ENCODE measurements at regions not wholly inside any gene's neighbourhood (a gene's known extent, or its start where the extent isn't known, plus 50 kb on each side); places are given as distances from the start of the nearest gene placed in this dataset.

DNA sequence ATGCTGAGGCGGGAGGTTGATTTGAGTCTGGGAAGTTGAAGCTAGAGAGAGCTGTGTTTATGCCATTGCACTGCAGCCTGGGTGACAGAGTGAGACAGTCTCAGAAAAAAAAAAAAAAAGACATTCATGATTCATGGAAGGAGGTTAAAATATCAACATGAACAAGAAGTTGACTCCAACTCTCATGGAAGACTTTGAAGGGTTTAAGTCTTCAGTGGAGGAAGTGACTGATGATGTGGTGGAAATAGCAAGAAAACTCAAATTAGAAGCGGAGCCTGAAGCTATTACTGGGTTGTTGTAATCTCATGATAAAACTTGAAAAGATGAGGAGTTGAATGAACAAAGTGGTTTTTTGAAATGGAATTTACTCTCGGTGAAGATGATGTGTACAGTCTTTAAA, 491.8 kb downstream of the SQOR start:
- Histone ChIP-seq H3K4ac (replicated peaks; ENCODE audit: insufficient read length, low read depth, low read length) (no peak overlapping the region), H3K9ac (replicated peaks in 1 of 4; ENCODE audit: extremely low read depth in 1 of 4, low read depth in 3 of 4, low read length in 3 of 4) (no peak overlapping the region), H3K18ac (ENCODE audit: extremely low read depth, low read length) (no peak overlapping the region), H3K79me1 (ENCODE audit: low read depth, low read length) (no peaks in the 10 kb centered on the region), H4K5ac (ENCODE audit: insufficient read length, low read depth, low read length) (no peak overlapping the region), H3K56ac (replicated peaks; ENCODE audit: insufficient read length, low read depth, low read length) (no peak overlapping the region), H2BK12ac (ENCODE audit: low read depth, low read length) (no peak overlapping the region), H3K23ac (ENCODE audit: insufficient read length) (no peak overlapping the region), H3K4me2 (ENCODE audit: insufficient read depth in 1 of 2, low read depth in 2 of 2, low read length in 2 of 2) (no peak overlapping the region), H3K79me2 (ENCODE audit: control insufficient read depth in 1 of 2, insufficient read depth in 2 of 2, low read length in 2 of 2) (no peaks in the 10 kb centered on the region), H3K23me2 (ENCODE audit: low read depth, low read length) (no peaks in the 10 kb centered on the region), H2AK5ac (ENCODE audit: low read depth, low read length) (no peak overlapping the region), H3K9me3 (ENCODE audit: insufficient read depth in 2 of 2, low read depth in 1 of 2, low read length in 1 of 2) (peaks cover 0 to 9% of the 10 kb centered on the region in 2 experiments; a peak in 2 of 4 replicates), H3K27me3 (replicated peaks in 1 of 4; ENCODE audit: control insufficient read depth in 3 of 4, extremely low read depth in 1 of 4, insufficient read depth in 3 of 4, low read length in 3 of 4) (no peaks in the 10 kb centered on the region), H2BK20ac (ENCODE audit: low read length) (no peak overlapping the region), H4K20me1 (replicated peaks in 1 of 2; ENCODE audit: control insufficient read depth in 1 of 2, insufficient read depth in 2 of 2, low read length in 2 of 2) (no peaks in the 10 kb centered on the region), H2BK15ac (ENCODE audit: low read length) (no peak overlapping the region), H3K4me3 (ENCODE audit: extremely low read depth in 1 of 4, insufficient read depth in 2 of 4, low read depth in 3 of 4, low read length in 4 of 4) (no peak overlapping the region), H3K27ac (ENCODE audit: low read depth, low read length) (no peak overlapping the region), H3K36me3 (ENCODE audit: control insufficient read depth in 2 of 4, insufficient read depth in 4 of 4, low read length in 3 of 4) (no peaks in the 10 kb centered on the region), H2AFZ (ENCODE audit: low read length) (no peak overlapping the region), H4K8ac (ENCODE audit: extremely low read depth, insufficient read depth, low read length) (no peak overlapping the region), H3K14ac (ENCODE audit: insufficient read length) (no peak overlapping the region), H2BK120ac (replicated peaks; ENCODE audit: low read depth, low read length) (no peak overlapping the region), H3K4me1 (replicated peaks in 1 of 4; ENCODE audit: control insufficient read depth in 3 of 4, insufficient read depth in 4 of 4, low read length in 3 of 4) (no peaks in the 10 kb centered on the region), H4K91ac (replicated peaks; ENCODE audit: insufficient read length, low read length) (no peak overlapping the region), H2BK5ac (ENCODE audit: low read depth, low read length) (no peak overlapping the region)
- ChIA-PET POLR2A (ENCODE audit: partially characterized antibody) (no interaction called here), CTCF (ENCODE audit: partially characterized antibody) (interaction anchor here (0.7 kb wide), 2 partner anchors 168 to 528 kb away, joined by 3 read pairs; no protein-coding TSS in a partner anchor)
- TF ChIP-seq GTF2F1 (IDR thresholded peaks at IDR 0.05; ENCODE audit: borderline replicate concordance, low read depth, low read length) (no peak), RXRA (IDR thresholded peaks at IDR 0.05; ENCODE audit: insufficient read depth, low read depth, low read length) (no peak), MAFK (IDR thresholded peaks at IDR 0.05; ENCODE audit: low read depth, low read length) (no peak), KDM5A (IDR thresholded peaks at IDR 0.05; ENCODE audit: low read length) (no peak), NRF1 (IDR thresholded peaks at IDR 0.05; ENCODE audit: low read depth, low read length) (no peak), POLR2AphosphoS5 (IDR thresholded peaks at IDR 0.05; ENCODE audit: low read depth, low read length) (no peak), CHD2 (IDR thresholded peaks at IDR 0.05; ENCODE audit: low read length) (no peak), CREB1 (IDR thresholded peaks at IDR 0.05) (no peak), HDAC6 (IDR thresholded peaks at IDR 0.05; ENCODE audit: low read depth, low read length) (no peak), PHF8 (conservative IDR thresholded peaks at IDR 0.05; ENCODE audit: low read depth, low read length) (no peak)
- TF ChIP-seq, protein P1, sequence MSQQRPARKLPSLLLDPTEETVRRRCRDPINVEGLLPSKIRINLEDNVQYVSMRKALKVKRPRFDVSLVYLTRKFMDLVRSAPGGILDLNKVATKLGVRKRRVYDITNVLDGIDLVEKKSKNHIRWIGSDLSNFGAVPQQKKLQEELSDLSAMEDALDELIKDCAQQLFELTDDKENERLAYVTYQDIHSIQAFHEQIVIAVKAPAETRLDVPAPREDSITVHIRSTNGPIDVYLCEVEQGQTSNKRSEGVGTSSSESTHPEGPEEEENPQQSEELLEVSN (IDR thresholded peaks at IDR 0.05) = no peak
- FAIRE-seq = no peak
- no peak for DNase-seq (ENCODE audit: low read depth in 1 of 2, low spot score in 2 of 2)
- 88% methylated on average over 3 of the region's 3 CpGs; no CpG with 5 or more reads in 1 of the 2 experiments for WGBS, 2 experiments (ENCODE audit: extremely low coverage in 1 of 2, insufficient coverage in 1 of 2, insufficient read length in 1 of 2, insufficient replicate concordance in 2 of 2, low coverage in 1 of 2, low lambda C conversion rate in 2 of 2, missing lambda C conversion rate in 1 of 2)

Data from H1 (cell line).